D721Med (cell line): ENCODE measurements at regions not wholly inside any gene's neighbourhood (a gene's known extent, or its start where the extent isn't known, plus 50 kb on each side); places are given as distances from the start of the nearest gene placed in this dataset.

Experiments used
- DNase-seq: peaks from one replicate; pipeline ENCODE4 v3.0.0; 2011; ENCODE audit warnings: low spot score; ENCODE audit not compliant: insufficient read length
- FAIRE-seq: peaks from 2 replicates; lab custom pipeline; 2011; peaks lifted over from hg19 to GRCh38; lab: Jason Lieb, UNC
- TF ChIP-seq, protein P1 (sequence below): IDR thresholded peaks from 2 replicates; pipeline ENCODE4 v1.5.1; 2012; ENCODE audit warnings: mild to moderate bottlenecking, control low read depth; ENCODE audit not compliant: insufficient read depth; ENCODE audit errors: missing control alignments

- FAIRE-seq (no peak), DNase-seq (no peak)
- TF ChIP-seq, protein P1, sequence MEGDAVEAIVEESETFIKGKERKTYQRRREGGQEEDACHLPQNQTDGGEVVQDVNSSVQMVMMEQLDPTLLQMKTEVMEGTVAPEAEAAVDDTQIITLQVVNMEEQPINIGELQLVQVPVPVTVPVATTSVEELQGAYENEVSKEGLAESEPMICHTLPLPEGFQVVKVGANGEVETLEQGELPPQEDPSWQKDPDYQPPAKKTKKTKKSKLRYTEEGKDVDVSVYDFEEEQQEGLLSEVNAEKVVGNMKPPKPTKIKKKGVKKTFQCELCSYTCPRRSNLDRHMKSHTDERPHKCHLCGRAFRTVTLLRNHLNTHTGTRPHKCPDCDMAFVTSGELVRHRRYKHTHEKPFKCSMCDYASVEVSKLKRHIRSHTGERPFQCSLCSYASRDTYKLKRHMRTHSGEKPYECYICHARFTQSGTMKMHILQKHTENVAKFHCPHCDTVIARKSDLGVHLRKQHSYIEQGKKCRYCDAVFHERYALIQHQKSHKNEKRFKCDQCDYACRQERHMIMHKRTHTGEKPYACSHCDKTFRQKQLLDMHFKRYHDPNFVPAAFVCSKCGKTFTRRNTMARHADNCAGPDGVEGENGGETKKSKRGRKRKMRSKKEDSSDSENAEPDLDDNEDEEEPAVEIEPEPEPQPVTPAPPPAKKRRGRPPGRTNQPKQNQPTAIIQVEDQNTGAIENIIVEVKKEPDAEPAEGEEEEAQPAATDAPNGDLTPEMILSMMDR: no peak
These were observed 132.5 kb upstream of the ZNF648 start for GRCh38 chr1:182193908-182194550.

DNA sequence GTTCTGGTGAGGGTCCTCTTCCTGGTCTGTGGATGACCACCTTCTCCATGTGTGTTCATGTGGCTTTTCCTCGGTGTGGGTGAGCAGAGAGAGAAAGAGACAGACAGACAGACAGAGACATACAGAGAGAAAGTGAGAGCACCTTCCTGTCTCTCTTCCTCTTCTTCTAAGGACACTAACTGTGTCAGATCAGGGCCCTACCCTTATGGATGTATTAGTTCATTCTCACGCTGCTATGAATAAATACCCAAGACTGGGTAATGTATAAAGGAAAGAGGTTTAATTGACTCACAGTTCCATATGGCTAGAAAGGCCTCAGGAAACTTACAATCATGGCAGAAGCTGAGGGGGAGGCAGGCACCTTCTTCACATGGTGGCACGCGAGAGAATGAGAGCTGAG lies 131.5 kb upstream of the ZNF648 start:
- FAIRE-seq (no peak), DNase-seq (no peak)
- TF ChIP-seq, protein P1: no peak

- DNase-seq (no peak), FAIRE-seq (no peak)
- TF ChIP-seq, protein P1: no peak
These were observed 130.7 kb upstream of the ZNF648 start for GRCh38 chr1:182192215-182192614.

DNA sequence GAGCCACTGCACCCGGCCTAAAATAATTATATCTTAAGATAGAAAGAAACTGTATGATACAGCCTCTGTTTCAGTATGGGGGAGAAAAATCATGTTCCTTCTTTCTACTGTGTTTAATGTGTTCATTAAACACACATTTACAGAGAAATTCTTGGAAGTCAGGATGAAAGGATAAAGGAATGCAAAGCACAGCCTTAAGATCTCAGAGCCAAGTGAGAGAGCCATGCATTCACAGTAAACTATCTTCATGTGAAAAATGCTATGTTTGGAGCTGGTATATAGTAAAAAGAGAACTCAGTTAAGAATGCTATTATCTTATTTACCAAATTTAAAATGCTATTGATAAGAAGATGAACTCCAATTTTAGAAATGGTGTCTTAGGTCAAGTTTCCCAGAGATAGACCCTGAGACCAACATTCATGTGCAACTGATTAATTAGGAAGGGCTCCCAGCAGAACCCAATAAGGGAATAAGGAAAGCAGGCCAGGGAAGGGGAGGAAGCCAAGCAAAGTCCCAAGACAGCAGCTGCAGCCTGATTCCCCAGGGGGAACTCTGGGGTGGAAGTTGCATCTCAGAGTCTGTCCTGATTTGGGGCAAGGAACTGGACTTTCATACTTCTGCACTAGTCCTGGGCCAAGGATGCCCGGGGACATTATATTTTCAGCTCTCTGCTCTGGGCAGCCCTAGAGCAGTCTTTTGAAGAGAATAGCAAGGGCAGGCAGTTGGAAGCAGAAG lies 130.0 kb upstream of the ZNF648 start:
- no peak for DNase-seq
- TF ChIP-seq, protein P1: no peak
- FAIRE-seq: no peak

DNA sequence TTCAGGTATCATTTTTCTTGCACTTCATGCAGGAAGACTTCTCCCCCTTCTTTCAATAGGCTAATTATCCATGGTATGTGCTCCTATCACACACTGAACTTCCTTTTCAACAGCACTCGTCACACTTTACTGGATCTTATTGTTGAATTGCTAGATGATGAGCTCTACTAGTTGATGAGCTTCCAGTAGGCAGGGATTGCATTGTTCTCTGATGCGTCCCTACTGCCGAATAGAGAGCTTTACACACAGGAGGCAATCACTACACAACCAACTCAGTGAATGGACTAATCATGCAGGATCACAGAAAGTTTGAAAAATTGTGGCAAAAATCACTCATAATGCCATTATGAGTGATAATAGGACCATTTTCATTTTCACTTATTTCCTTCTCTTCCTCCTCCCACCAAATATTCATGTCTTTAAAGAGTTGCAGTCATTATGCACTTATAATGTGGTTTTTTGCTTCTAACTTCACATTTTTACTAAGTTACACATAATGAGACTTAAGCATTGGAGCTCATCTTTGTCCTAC lies 128.1 kb upstream of the ZNF648 start:
- no peak for FAIRE-seq
- no peak for DNase-seq
- TF ChIP-seq, protein P1: no peak

DNA sequence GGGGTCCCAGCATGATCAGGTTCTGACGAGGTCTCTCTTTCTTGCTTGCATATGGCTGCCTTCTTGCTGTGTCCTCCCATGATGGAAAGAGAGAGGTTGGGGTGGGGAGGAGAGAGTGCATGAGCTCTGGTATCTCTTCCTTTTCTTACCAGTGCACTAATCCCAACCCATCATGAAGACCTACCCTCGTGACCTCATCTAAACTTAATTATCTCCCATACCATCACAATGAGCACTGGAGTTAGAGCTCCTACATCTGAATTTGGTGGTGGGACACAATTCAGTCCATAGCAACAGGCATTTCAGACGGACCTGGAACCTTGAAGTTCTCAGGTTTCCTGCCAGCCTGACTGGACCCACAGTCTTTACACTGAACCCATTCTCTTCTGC lies 125.2 kb upstream of the ZNF648 start:
- TF ChIP-seq, protein P1: no peak
- FAIRE-seq: no peak
- DNase-seq: no peak
